OCI-LY1 (cell line): ENCODE measurements at regions not wholly inside any gene's neighbourhood (a gene's known extent, or its start where the extent isn't known, plus 50 kb on each side); places are given as distances from the start of the nearest gene placed in this dataset.

ENCODE experiments used
- CTCF ChIP-seq: fragments of 200-600 bp; sonication (generic), shearing (Covaris generic); IDR thresholded peaks from 2 replicates; pipeline ENCODE4 v1.5.1; 2017; ENCODE audit warnings: mild to moderate bottlenecking, antibody characterized with exemption, low read length, moderate library complexity, mixed read lengths
- EZH2 ChIP-seq: fragments of 200-600 bp; sonication (generic), shearing (Covaris generic); IDR thresholded peaks from 2 replicates; pipeline ENCODE4 v1.8.0; 2017; ENCODE audit warnings: borderline replicate concordance, mixed run types, mild to moderate bottlenecking, antibody characterized with exemption, low read length, moderate library complexity, mixed read lengths

GRCh38 chr4:179467878-179468277 lies 2025.6 kb upstream of the AGA start:
- TF ChIP-seq CTCF (no peak), EZH2 (no peak)
